Stimulated activated effector memory CD8-positive, alpha-beta T cell treated with anti-CD3 and anti-CD28 coated beads, Interleukin-12 subunit alpha, Interleukin-12 subunit beta, amount 100 ng/mL, for 72 hours (primary cell): ENCODE measurements at regions not wholly inside any gene's neighbourhood (a gene's known extent, or its start where the extent isn't known, plus 50 kb on each side); places are given as distances from the start of the nearest gene placed in this dataset.

Experiments used
- ATAC-seq: fragments of 150-1000 bp; cut with Tn5 transposase; 2 replicates; pipeline ENCODE4 v1.10.0; 2021
- DNase-seq, 2 donors: peaks; one replicate each; pipeline ENCODE4 v3.0.0; 2021 to 2022; ENCODE audit warnings: low spot score in 2 of 2
- H3K27ac Mint-ChIP-seq: one replicate; pipeline ENCODE4 v1.8.0; 2022; ENCODE audit warnings: mild to moderate bottlenecking, mixed read lengths
- H3K36me3 Mint-ChIP-seq: one replicate; pipeline ENCODE4 v1.8.0; 2022; ENCODE audit warnings: mild to moderate bottlenecking, mixed read lengths
- H3K4me1 Mint-ChIP-seq: one replicate; pipeline ENCODE4 v1.8.0; 2022; ENCODE audit warnings: mixed read lengths
- H3K4me3 Mint-ChIP-seq: one replicate; pipeline ENCODE4 v1.8.0; 2022; ENCODE audit warnings: mild to moderate bottlenecking, mixed read lengths
- H3K9me3 Mint-ChIP-seq: one replicate; pipeline ENCODE4 v1.8.0; 2022; ENCODE audit warnings: mixed read lengths

DNA sequence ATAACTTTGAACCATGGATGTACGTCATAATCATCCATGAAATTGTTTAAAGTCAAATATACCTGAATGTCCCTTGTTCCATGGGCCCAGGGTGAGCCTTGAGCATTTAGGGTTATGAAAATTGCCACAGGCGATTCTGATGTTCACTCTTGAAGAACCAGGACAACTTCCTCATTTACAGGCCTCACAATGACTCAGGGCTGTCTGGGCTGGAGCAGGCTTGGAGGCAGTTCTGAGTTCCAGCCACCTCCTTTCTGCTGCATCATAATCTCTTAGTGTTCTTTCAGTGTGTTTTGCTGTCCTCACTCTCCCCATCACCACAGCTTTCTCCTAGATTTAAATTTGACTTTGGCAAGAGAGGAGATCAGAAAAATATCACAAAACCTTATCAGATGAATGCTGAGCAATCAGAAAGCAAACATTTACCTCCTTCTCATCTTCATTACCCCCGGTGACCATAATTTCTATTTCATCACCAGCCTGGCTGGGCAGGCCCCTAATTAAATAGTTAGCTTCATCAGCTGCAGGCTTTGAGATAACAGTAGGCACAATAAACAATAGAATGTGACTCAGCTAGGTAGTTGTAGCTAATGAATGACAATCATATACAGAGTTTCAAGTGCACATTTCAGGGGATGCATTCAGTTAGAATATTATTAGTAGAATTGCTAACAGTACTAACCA, 571.0 kb downstream of the SH2D4B start:
- no peaks in the 10 kb centered on the region for H3K36me3 Mint-ChIP-seq
- peaks cover 13% of the 10 kb centered on the region for H3K9me3 Mint-ChIP-seq
- no peaks in the 10 kb centered on the region for H3K4me1 Mint-ChIP-seq
- no peak for DNase-seq
- H3K27ac Mint-ChIP-seq, result no peak overlapping the region
- ATAC-seq, result no peak
- no peak overlapping the region for H3K4me3 Mint-ChIP-seq

DNA sequence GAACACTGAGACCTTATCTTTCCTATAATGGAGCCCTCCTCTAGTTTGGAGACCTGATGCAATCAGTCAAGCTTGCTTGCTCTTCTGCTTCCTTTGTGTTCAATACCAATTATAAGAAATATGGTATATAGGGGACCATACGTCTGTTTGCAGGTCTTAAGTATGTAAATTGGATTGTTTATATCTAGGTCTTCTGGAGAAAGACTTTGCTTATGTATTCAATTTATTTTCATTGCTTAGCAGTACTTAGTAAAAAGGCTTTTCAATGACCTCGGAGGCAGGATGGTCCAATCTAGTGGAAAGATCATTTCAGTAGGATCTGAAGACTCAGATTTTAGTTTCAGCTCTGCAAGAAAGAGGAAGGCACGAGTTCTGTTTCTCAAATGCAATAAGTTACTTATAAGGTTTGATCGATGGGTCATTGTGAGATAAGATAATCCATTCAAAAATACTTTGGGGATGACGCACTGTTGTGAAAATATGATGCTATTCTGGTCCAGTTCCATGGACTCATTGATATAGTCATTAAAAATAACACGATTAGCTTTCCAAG, 571.6 kb downstream of the SH2D4B start:
- no peak for DNase-seq
- no peak for ATAC-seq
- Mint-ChIP-seq H3K36me3 (no peaks in the 10 kb centered on the region), H3K27ac (no peak overlapping the region), H3K4me3 (no peak overlapping the region), H3K4me1 (no peaks in the 10 kb centered on the region), H3K9me3 (peaks cover 7% of the 10 kb centered on the region)

DNA sequence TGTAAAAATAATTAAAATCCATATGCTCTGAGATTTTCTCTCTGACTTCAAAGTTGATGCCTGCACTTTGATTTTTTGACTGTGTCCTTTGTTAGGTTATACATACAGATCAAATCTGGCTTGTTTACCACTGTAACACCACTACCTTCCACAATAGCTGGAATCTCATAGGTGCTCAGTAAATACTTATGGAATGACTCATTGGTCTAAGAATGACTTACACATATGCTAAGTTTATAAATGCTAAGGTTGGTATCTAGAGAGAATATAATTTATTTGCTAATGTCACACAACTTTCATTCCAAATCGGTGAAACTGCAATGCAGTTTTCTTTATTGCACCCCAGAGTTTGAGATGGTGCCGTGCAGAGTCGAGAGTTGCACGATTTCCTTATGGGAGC, 578.5 kb downstream of the SH2D4B start:
- Mint-ChIP-seq H3K4me3 (no peak overlapping the region), H3K4me1 (no peaks in the 10 kb centered on the region), H3K36me3 (no peaks in the 10 kb centered on the region), H3K9me3 (peaks cover 3% of the 10 kb centered on the region), H3K27ac (no peak overlapping the region)
- ATAC-seq (no peak), DNase-seq (no peak)

DNA sequence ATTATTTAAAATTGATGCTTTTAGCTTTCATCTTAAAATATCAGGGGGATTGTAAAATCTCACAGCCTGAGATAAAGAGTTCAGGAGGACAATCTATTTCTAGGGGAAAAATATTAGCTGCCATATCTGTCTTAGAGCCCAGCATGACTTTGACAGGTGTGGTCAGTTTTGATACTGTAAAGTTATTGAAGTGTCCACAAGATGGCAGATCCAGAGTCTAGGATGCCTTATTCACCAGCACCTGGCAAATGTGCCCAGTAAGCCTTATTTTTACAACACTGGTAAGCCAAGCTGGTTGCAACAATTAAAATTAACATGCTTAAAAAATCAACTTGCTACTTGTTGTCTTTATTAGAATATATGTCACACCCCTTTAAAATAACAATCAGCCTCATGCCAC, 579.3 kb downstream of the SH2D4B start:
- peaks cover 3% of the 10 kb centered on the region for H3K9me3 Mint-ChIP-seq
- ATAC-seq (no peak), DNase-seq (no peak)
- no peak overlapping the region for H3K27ac Mint-ChIP-seq
- no peaks in the 10 kb centered on the region for H3K36me3 Mint-ChIP-seq
- no peaks in the 10 kb centered on the region for H3K4me1 Mint-ChIP-seq
- no peak overlapping the region for H3K4me3 Mint-ChIP-seq

DNA sequence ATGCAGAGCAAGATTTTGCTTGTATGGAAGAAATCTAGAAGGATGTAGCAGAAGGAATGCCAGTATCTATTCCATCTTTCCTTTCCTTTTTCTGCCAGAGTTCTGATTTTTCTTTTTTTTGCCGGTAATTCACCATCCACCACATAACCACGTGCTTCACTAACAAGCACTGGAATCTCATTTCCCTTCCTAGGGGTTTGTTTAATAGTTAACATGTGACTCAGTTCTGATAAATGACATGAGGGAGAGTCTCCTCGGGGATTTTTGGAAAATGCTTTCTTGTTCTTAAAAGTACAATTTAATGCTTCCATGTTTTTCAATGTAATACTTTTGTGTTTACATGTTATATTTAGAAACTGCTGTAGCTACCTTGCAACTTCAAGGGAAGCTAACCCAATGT, 590.2 kb downstream of the SH2D4B start:
- H3K36me3 Mint-ChIP-seq, result no peaks in the 10 kb centered on the region
- no peak overlapping the region for H3K27ac Mint-ChIP-seq
- no peak overlapping the region for H3K4me3 Mint-ChIP-seq
- ATAC-seq (no peak), DNase-seq (no peak)
- H3K4me1 Mint-ChIP-seq, result no peaks in the 10 kb centered on the region
- peaks cover 9% of the 10 kb centered on the region for H3K9me3 Mint-ChIP-seq

DNA sequence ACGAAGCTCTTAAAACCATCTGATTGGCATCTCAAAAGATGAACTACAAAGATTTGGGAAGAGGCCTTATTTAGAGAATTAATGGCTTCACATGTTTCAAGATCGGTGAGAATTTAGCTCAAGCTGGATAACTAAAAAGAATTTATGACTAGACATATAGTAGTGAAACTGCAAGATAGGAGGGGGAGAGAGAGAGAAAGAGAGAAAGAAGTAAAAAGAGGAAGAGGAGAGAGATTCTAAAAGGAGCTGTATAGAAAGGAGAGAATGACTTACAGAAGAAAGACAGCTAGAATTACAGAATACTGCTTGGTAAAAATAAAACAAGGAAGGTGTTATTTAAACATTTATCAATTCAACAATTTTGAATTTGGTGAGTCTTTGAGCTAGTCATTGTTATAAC, 592.3 kb downstream of the SH2D4B start:
- Mint-ChIP-seq H3K4me3 (no peak overlapping the region), H3K4me1 (no peaks in the 10 kb centered on the region), H3K9me3 (peaks cover 4% of the 10 kb centered on the region), H3K27ac (no peak overlapping the region), H3K36me3 (no peaks in the 10 kb centered on the region)
- DNase-seq (no peak), ATAC-seq (no peak)

DNA sequence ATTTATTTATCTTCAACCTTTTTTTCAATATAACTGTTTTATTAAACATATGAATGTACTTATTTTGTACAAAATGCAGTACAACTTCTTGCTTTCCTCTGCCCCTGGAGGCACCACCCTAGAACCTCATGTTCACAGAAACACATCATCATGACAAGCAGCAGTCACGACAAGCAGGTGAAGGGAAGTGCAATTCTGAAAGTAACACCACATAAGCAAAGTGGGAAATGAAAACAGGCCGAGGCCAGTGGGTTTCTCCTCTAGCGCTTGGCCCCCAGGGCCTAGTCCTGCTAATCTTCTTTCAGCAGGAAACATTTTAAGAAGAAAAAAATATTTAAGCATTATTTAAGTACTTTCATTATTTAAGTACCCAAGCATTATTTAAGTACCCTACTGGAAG, 598.1 kb downstream of the SH2D4B start:
- Mint-ChIP-seq H3K36me3 (no peaks in the 10 kb centered on the region), H3K27ac (no peak overlapping the region), H3K4me3 (no peak overlapping the region), H3K9me3 (peaks cover 13% of the 10 kb centered on the region), H3K4me1 (no peaks in the 10 kb centered on the region)
- no peak for DNase-seq
- ATAC-seq, result no peak

DNA sequence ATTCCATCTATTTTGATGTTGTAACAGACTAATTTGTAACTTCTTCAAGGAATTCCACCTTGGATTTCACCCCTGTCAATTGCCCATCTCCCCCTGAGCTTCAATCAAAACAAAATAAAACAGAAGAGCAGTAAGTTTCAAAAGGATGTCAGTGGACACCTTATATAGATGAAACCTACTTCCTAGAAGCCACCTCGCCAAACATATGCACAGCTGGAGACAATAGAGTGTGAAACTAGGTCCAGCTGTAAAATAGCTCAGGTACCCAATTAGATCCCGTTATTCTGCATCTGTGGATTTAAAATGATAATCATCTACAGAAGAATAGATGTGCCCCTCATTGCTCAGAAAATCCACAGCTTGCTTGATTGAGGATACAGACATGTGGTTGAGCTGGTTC, 598.6 kb downstream of the SH2D4B start:
- H3K4me3 Mint-ChIP-seq, result no peak overlapping the region
- peaks cover 13% of the 10 kb centered on the region for H3K9me3 Mint-ChIP-seq
- no peaks in the 10 kb centered on the region for H3K4me1 Mint-ChIP-seq
- no peak for ATAC-seq
- no peak for DNase-seq
- H3K27ac Mint-ChIP-seq, result no peak overlapping the region
- H3K36me3 Mint-ChIP-seq, result no peaks in the 10 kb centered on the region

DNA sequence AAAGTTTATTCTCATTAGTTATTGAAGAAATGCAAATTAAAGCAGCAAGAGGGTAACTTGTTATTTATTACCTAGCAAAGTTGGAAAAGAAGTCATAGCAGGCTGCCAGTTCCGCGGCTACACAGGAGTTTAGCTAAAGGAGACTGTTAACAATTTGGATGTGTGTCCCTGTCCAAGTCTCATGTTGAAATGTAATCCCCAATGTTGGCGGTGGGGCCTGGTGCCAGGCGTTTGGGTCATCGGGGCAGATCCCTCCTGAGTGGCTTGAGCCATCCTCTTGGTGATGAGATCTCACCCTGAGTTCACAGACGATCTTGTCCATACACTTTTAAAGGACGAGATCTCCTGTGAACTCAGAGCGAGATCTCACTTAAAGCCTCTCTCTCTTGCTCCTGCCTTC, 608.3 kb downstream of the SH2D4B start:
- no peak for DNase-seq

DNA sequence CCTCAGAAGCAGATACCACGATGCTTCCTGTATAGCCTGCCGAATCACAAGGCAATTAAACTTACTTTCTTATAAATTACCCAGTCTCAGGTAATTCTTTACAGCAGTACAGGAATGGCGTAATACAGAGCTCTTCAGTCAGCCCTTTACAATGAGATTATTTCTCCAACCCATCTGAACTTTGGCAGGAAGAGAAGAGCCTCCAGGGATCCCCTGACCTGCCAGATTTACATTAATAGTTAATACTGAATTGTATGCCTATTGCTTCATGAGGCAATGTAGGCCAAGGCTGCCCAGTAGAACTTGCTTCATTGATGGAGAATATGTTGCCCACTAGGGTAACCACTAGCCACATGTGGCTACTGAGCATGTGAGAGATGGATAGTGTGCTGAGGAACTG, 608.7 kb downstream of the SH2D4B start:
- ATAC-seq (no peak), DNase-seq (no peak)
- H3K4me1 Mint-ChIP-seq, result no peaks in the 10 kb centered on the region
- peaks cover 4% of the 10 kb centered on the region for H3K9me3 Mint-ChIP-seq
- H3K4me3 Mint-ChIP-seq, result no peak overlapping the region
- no peak overlapping the region for H3K27ac Mint-ChIP-seq
- no peaks in the 10 kb centered on the region for H3K36me3 Mint-ChIP-seq

More for the DNA sequence above, 608.3 kb downstream of the SH2D4B start:
- Mint-ChIP-seq H3K4me3 (no peak overlapping the region), H3K9me3 (peaks cover 4% of the 10 kb centered on the region), H3K36me3 (no peaks in the 10 kb centered on the region), H3K4me1 (no peaks in the 10 kb centered on the region), H3K27ac (no peak overlapping the region)
- no peak for ATAC-seq

DNA sequence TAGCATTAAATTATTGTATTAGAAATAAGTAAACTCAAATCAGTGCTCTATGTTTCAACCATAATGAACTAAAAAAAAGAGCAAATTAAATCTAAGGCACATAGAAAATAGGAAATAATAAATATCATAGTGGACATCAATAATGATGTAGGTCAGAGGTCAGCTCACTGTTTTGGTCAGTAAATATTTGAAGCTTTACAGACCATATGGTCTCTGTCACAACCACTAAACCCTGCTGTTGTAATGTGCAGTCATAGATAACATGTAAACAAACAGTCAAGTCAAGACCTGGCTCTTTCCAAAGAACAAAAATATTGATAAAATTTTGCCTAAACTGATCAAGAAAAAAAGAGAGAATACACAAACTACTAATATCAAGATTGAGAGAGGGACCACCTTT, 615.0 kb downstream of the SH2D4B start:
- Mint-ChIP-seq H3K27ac (no peak overlapping the region), H3K9me3 (peaks cover 3% of the 10 kb centered on the region), H3K4me1 (no peaks in the 10 kb centered on the region), H3K4me3 (no peak overlapping the region), H3K36me3 (no peaks in the 10 kb centered on the region)
- ATAC-seq (no peak), DNase-seq (no peak)

DNA sequence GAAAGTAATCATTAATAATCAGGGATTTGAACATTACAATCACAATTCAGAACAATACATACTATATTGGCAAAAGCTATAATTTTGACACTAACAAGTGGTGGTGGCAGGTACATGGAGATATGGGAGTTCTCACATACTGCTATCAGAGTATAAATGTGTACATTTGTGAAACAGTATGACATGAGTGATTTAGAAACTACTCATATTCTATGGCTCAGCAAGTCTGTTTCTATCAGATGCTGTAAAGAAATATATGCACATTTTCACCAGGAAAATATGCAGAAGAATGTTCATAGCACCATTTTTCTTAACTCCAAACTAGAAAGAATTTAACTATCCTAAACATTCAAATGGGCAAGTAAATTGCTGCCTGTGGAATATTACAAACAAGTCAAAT, 620.0 kb downstream of the SH2D4B start:
- DNase-seq, result no peak
- Mint-ChIP-seq H3K4me1 (no peaks in the 10 kb centered on the region), H3K27ac (no peak overlapping the region), H3K9me3 (peaks cover 3% of the 10 kb centered on the region), H3K4me3 (no peak overlapping the region), H3K36me3 (no peaks in the 10 kb centered on the region)
- ATAC-seq, result no peak

DNA sequence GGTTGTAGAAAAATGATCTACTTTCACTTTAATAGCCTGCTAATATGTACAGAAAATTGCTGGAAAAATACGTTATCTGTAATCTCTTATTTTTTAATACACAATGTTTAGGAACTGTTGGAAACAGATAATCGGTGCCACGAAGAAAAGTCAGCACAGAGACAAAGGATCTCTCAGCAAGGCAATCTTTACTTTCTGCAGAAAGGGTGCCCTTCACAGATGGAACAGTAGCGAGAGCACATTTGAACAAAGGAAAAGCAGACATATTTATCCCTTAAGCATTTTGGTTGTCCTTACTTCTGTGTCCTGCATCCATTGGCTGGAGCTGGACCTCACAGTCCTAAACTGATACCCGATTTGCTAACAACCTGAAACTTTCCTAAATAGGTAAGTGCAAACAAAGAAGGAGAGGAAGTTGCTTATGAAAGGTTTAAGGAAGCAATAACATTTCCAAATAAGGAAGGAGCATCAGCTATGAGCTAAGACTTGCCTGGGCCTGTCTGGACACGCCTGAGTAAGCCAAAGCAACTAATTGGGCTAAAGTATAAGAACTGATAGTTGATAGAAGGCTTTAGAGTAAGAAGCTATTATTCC, 640.0 kb downstream of the SH2D4B start:
- H3K4me1 Mint-ChIP-seq, result no peaks in the 10 kb centered on the region
- DNase-seq, result no peak
- ATAC-seq, result no peak
- H3K36me3 Mint-ChIP-seq, result no peaks in the 10 kb centered on the region
- peaks cover 16% of the 10 kb centered on the region for H3K9me3 Mint-ChIP-seq
- no peak overlapping the region for H3K27ac Mint-ChIP-seq
- no peak overlapping the region for H3K4me3 Mint-ChIP-seq

DNA sequence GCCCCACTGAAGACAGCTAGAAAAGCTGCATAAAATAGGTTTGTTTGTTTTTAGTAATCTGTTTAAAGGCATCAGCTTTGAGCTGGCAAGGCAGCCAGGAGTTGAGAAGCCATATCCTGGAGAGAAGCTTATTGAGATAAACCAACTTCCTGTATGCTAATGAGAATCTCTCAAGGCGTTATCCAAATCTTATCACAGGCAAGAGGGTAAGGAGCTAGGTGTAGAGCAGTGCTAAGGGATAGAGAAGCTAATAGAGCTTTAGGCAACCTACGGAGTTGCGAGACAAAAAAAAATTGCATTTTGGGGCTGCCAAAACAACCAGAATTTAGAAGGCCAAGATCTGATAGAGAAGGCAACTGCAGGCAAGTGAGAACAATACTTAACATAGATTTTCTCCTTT, 641.6 kb downstream of the SH2D4B start:
- H3K9me3 Mint-ChIP-seq, result peaks cover 18% of the 10 kb centered on the region
- no peaks in the 10 kb centered on the region for H3K4me1 Mint-ChIP-seq
- DNase-seq (no peak), ATAC-seq (no peak)
- H3K27ac Mint-ChIP-seq, result no peak overlapping the region
- H3K36me3 Mint-ChIP-seq, result no peaks in the 10 kb centered on the region
- H3K4me3 Mint-ChIP-seq, result no peak overlapping the region

DNA sequence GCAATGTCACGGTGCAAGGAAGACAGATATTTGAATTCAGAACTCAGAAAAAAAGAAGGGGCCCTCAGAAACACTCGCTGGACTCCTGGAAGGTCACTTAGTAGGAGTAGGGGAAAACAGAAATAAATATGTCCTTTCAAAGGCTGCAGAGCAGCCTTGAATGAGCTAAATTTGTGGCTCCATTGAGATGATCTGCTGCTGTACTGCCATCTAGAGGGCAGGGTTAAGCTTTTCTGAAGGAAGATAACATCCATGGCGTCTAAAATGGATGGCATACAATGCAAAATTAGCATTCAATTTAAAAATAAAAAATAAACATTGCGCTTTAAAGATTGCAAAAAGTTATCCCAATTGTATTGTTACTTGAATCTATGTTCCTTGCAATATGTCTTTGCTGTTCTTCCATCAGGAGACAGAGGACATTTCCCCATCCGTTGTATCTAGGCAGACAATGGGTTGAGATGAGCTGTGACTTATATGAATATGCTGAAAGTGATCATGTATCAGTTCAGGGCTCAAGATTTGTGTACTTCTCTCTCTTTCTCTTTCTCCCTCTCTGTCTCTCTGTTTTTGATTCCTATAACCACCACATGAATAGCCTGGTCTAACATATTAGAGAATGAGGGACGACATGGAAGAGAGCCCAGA, 642.2 kb downstream of the SH2D4B start:
- Mint-ChIP-seq H3K36me3 (no peaks in the 10 kb centered on the region), H3K4me3 (no peak overlapping the region), H3K27ac (no peak overlapping the region), H3K4me1 (no peaks in the 10 kb centered on the region), H3K9me3 (peaks cover 19% of the 10 kb centered on the region)
- DNase-seq (no peak), ATAC-seq (no peak)

DNA sequence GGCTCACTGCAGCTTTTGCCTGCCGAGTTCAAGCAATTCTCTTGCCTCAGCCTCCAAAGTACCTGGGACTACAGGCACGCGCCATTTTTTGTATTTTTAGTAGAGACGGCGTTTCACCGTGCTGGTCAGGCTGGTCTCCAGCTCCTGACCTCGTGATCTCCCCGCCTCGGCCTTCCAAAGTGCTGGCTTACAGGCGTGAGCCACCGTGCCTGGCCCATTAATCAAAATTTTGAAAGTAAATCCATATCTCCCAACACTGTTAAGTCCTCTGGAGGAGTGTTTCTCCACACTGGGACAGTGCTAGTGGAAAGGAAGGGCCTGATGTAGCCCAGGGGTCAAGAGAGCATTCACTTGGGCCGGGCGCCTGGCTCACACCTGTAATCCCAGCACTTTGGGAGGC, 644.6 kb downstream of the SH2D4B start:
- Mint-ChIP-seq H3K36me3 (no peaks in the 10 kb centered on the region), H3K27ac (no peak overlapping the region), H3K4me1 (no peaks in the 10 kb centered on the region), H3K9me3 (peaks cover 22% of the 10 kb centered on the region), H3K4me3 (no peak overlapping the region)
- no peak for ATAC-seq
- DNase-seq, result no peak
